HepG2 (cell line): ENCODE measurements at regions not wholly inside any gene's neighbourhood (a gene's known extent, or its start where the extent isn't known, plus 50 kb on each side); places are given as distances from the start of the nearest gene placed in this dataset.

Experiments
- ATAC-seq: fragments of 200-7000 bp; cut with Tn5 transposase; 3 replicates; pipeline ENCODE4 v1.9.1; 2020; ENCODE audit warnings: mild to moderate bottlenecking, moderate library complexity
- BruUV-seq: library from RNA; stranded (reverse); fragments of 400-500 nt; replicated peaks from 2 replicates; lab custom pipeline; 2021; lab: Mats Ljungman, UMichigan
- CTCF ChIA-PET: fragments of 300-600 bp; formaldehyde crosslinking; extraction: SDS; loops from one replicate; lab custom pipeline; 2021; ENCODE audit warnings: low total read pairs, inconsistent platforms, low intra/inter-chr PET ratio; lab: Yijun Ruan, JAX
- POLR2A ChIA-PET: fragments of 350-600 bp; sonication (Branson Sonifier 250); formaldehyde crosslinking; loops from one replicate; lab custom pipeline; 2020; ENCODE audit warnings: antibody characterized with exemption, inconsistent platforms; lab: Yijun Ruan, JAX
- DNase-seq: peaks from one replicate; pipeline ENCODE4 v3.0.0-alpha.2; 2015; ENCODE audit warnings: low spot score
- FAIRE-seq: peaks from 3 replicates; lab custom pipeline; 2011; peaks lifted over from hg19 to GRCh38; lab: Jason Lieb, UNC
- H2AFZ ChIP-seq: one replicate; pipeline ENCODE4 v1.6.1; 2011; ENCODE audit warnings: low read length, inconsistent platforms
- H3K27ac ChIP-seq: fragments of 300-600 bp; 3 replicates; pipeline ENCODE4 v1.8.0; 2011; ENCODE audit warnings: mixed run types, mild to moderate bottlenecking, mixed read lengths, low read length, inconsistent platforms; ENCODE audit not compliant: insufficient read depth; ENCODE audit errors: extremely low read length
- H3K27me3 ChIP-seq, 2 experiments: fragments of 200-600 bp in 1 of 2; 2 replicates in 1 of 2; 3 replicates in 1 of 2; pipeline versions ENCODE4 v1.6.0 to v1.8.0; 2011; ENCODE audit warnings: low read length in 2 of 2, mild to moderate bottlenecking in 2 of 2, moderate library complexity in 2 of 2, inconsistent platforms in 1 of 2; ENCODE audit not compliant: insufficient read depth in 2 of 2, control insufficient read depth in 1 of 2
- H3K36me3 ChIP-seq, 2 experiments: fragments of 200-600 bp in 1 of 2; replicated peaks in 1 of 2; 2 replicates in 1 of 2; 3 replicates in 1 of 2; pipeline versions ENCODE4 v1.5.1 to v1.8.0; 2011; ENCODE audit warnings: low read length in 2 of 2, inconsistent platforms in 1 of 2; ENCODE audit not compliant: insufficient read depth in 2 of 2, control insufficient read depth in 1 of 2
- H3K4me1 ChIP-seq: 2 replicates; pipeline ENCODE4 v1.5.1; 2012; ENCODE audit warnings: low read length, inconsistent platforms; ENCODE audit not compliant: insufficient read depth
- H3K4me2 ChIP-seq: 2 replicates; pipeline ENCODE4 v1.6.0; 2011; ENCODE audit warnings: low read depth, low read length, inconsistent platforms
- H3K4me3 ChIP-seq, 3 experiments: fragments of 200-600 bp in 1 of 3; sonication (generic), shearing (Covaris generic) in 1 of 3; replicated peaks in 1 of 3; 2 replicates each; pipeline ENCODE4 v1.5.1; 2011 to 2016; ENCODE audit warnings: low read length in 3 of 3, inconsistent platforms in 2 of 3, low read depth in 2 of 3, mild to moderate bottlenecking in 2 of 3, control low read depth in 1 of 3, mixed read lengths in 1 of 3; ENCODE audit not compliant: insufficient read depth in 1 of 3
- H3K79me2 ChIP-seq: one replicate; pipeline ENCODE4 v1.6.1; 2011; ENCODE audit warnings: low read length, inconsistent platforms; ENCODE audit not compliant: insufficient read depth
- H3K9ac ChIP-seq: 2 replicates; pipeline ENCODE4 v1.6.0; 2011; ENCODE audit warnings: mild to moderate bottlenecking, low read depth, low read length, inconsistent platforms; ENCODE audit not compliant: insufficient read depth
- H3K9me3 ChIP-seq: 2 replicates; pipeline ENCODE4 v1.5.1; 2012; ENCODE audit warnings: mild to moderate bottlenecking, low read length
- H4K20me1 ChIP-seq: 2 replicates; pipeline ENCODE4 v1.6.0; 2011; ENCODE audit warnings: inconsistent platforms, mild to moderate bottlenecking, low read length, moderate library complexity; ENCODE audit not compliant: insufficient read depth
- FOXK1 ChIP-seq: sonication (generic); formaldehyde crosslinking; IDR thresholded peaks from 2 replicates; pipeline ENCODE4 v1.4.0; 2020; ENCODE audit warnings: low read depth, missing genetic modification reagents, borderline replicate concordance
- FOXO1 ChIP-seq: sonication (generic); formaldehyde crosslinking; IDR thresholded peaks from 2 replicates; pipeline ENCODE4 v1.4.0; 2020; ENCODE audit warnings: missing genetic modification reagents
- MED13 ChIP-seq: sonication (generic); formaldehyde crosslinking; IDR thresholded peaks from 2 replicates; pipeline ENCODE4 v1.5.0; 2020; ENCODE audit warnings: missing genetic modification reagents
- MTA1 ChIP-seq: sonication (generic); formaldehyde crosslinking; IDR thresholded peaks from 2 replicates; pipeline ENCODE4 v1.4.0; 2020; ENCODE audit warnings: missing genetic modification reagents, mild to moderate bottlenecking, borderline replicate concordance
- RBM39 ChIP-seq: fragments of 200-400 bp; formaldehyde crosslinking; IDR thresholded peaks from one replicate; pipeline ENCODE4 v1.6.1; 2018; ENCODE audit warnings: antibody characterized with exemption, mild to moderate bottlenecking, low read depth, low read length; ENCODE audit not compliant: poor library complexity, severe bottlenecking
- RORA ChIP-seq: sonication (generic); formaldehyde crosslinking; IDR thresholded peaks from 2 replicates; pipeline ENCODE4 v1.5.0; 2020; ENCODE audit warnings: mild to moderate bottlenecking, missing genetic modification reagents, moderate library complexity
- SNAPC2 ChIP-seq: sonication (generic); formaldehyde crosslinking; IDR thresholded peaks from 2 replicates; pipeline ENCODE4 v1.8.1; 2022; ENCODE audit warnings: mild to moderate bottlenecking, missing genetic modification reagents
- TFE3 ChIP-seq: IDR thresholded peaks from 2 replicates; pipeline ENCODE4 v1.6.1; 2016
- U2AF2 ChIP-seq: fragments of 200-400 bp; formaldehyde crosslinking; IDR thresholded peaks from 2 replicates; pipeline ENCODE4 v1.6.1; 2017; ENCODE audit warnings: low read depth, mild to moderate bottlenecking, low read length
- YY1 ChIP-seq: IDR thresholded peaks from 2 replicates; pipeline ENCODE4 v1.6.1; 2011; ENCODE audit warnings: low read length, low read depth, moderate library complexity, mild to moderate bottlenecking; ENCODE audit not compliant: insufficient read depth, insufficient replicate concordance
- ZFP1 ChIP-seq: IDR thresholded peaks from 2 replicates; pipeline ENCODE4 v1.6.1; 2016
- ZMYM2 ChIP-seq: sonication (generic); formaldehyde crosslinking; IDR thresholded peaks from 2 replicates; pipeline ENCODE4 v1.8.0; 2022; ENCODE audit warnings: mild to moderate bottlenecking, missing genetic modification reagents
- ZNF3 ChIP-seq: IDR thresholded peaks from 2 replicates; pipeline ENCODE4 v1.7.0; 2017; ENCODE audit warnings: inconsistent platforms
- ZNF362 ChIP-seq: sonication (generic); formaldehyde crosslinking; IDR thresholded peaks from 2 replicates; pipeline ENCODE4 v1.4.0; 2020; ENCODE audit warnings: missing genetic modification reagents, mild to moderate bottlenecking, borderline replicate concordance
- ZNF513 ChIP-seq: sonication (generic); formaldehyde crosslinking; conservative IDR thresholded peaks from 2 replicates; pipeline ENCODE4 v1.5.0; 2020; ENCODE audit warnings: missing genetic modification reagents
- ZNF7 ChIP-seq: IDR thresholded peaks from 2 replicates; pipeline ENCODE4 v1.6.1; 2016; ENCODE audit warnings: missing biosample characterization, missing genetic modification reagents
- WGBS: methylation state at CpG from one replicate; pipeline ENCODE4 v1.1.6; 2017; ENCODE audit warnings: low lambda C conversion rate; 5-methylcytosine and 5-hydroxymethylcytosine counted together
- in situ Hi-C: cut with HindIII; loops from 2 replicates; pipeline ENCODE4 v1.10.0; 2017; ENCODE audit warnings: low pct_unique_long_range_greater_than_20kb; ENCODE audit not compliant: extremely low pct_ligation_motif_present
- intact Hi-C: fragments of 100-400 bp; cut with micrococcal nuclease; formaldehyde crosslinking; loops from one replicate; pipeline ENCODE4 v1.10.0; 2022; ENCODE audit not compliant: unreplicated experiment

GRCh38 chr4:123786920-123787319 lies 390.3 kb downstream of the SPRY1 start:
- POLR2A ChIA-PET = no interaction called here
- ATAC-seq = no peak
- no peak for FAIRE-seq
- CTCF ChIA-PET = no interaction called here
- no peaks in the 10 kb centered on the region for H3K4me1 ChIP-seq
- intact Hi-C loops (no loop called here), in situ Hi-C loops (no loop called here)
- 42% methylated on average over 3 of the region's 3 CpGs for WGBS
- BruUV-seq = no TSS peak
- H4K20me1 ChIP-seq = no peaks in the 10 kb centered on the region
- no peak overlapping the region for H2AFZ ChIP-seq
- TF ChIP-seq FOXK1 (CRISPR knock-in tag) = no peak
- no peak overlapping the region for H3K4me3 ChIP-seq
- no peak for DNase-seq
- no peaks in the 10 kb centered on the region for H3K79me2 ChIP-seq
- no peaks in the 10 kb centered on the region; a peak in 1 of 5 replicates for H3K27me3 ChIP-seq
- no peak overlapping the region for H3K27ac ChIP-seq
- no peaks in the 10 kb centered on the region for H3K36me3 ChIP-seq
- no peaks in the 10 kb centered on the region for H3K9me3 ChIP-seq
- no peak overlapping the region for H3K4me2 ChIP-seq
- H3K9ac ChIP-seq = no peak overlapping the region

- TF ChIP-seq YY1 (no peak), FOXO1 (no peak), ZNF362 (no peak), TFE3 (CRISPR knock-in tag) (no peak), MED13 (CRISPR knock-in tag) (no peak), ZMYM2 (CRISPR knock-in tag) (no peak), RBM39 (no peak), ZNF513 (CRISPR knock-in tag) (no peak), RORA (CRISPR knock-in tag) (no peak), MTA1 (CRISPR knock-in tag) (no peak), U2AF2 (no peak), ZNF7 (CRISPR knock-in tag) (no peak), SNAPC2 (no peak), ZNF3 (CRISPR knock-in tag) (no peak), ZFP1 (no peak)
- ATAC-seq (no peak), FAIRE-seq (no peak), DNase-seq (no peak)
- in situ Hi-C loops = no loop called here
- intact Hi-C loops = no loop called here
- H3K4me3 ChIP-seq = no peak overlapping the region
- no peaks in the 10 kb centered on the region for H4K20me1 ChIP-seq
- WGBS = 92% methylated on average over 4 of the region's 4 CpGs
- H3K36me3 ChIP-seq = no peaks in the 10 kb centered on the region
- no peaks in the 10 kb centered on the region; a peak in 1 of 5 replicates for H3K27me3 ChIP-seq
- BruUV-seq = no TSS peak
- no peak overlapping the region for H3K27ac ChIP-seq
- CTCF ChIA-PET = no interaction called here
- H2AFZ ChIP-seq = no peak overlapping the region
- H3K79me2 ChIP-seq = no peaks in the 10 kb centered on the region
- POLR2A ChIA-PET = no interaction called here
- no peaks in the 10 kb centered on the region for H3K9me3 ChIP-seq
- no peak overlapping the region for H3K4me2 ChIP-seq
- H3K4me1 ChIP-seq = no peaks in the 10 kb centered on the region
- no peak overlapping the region for H3K9ac ChIP-seq
Observed at GRCh38 chr4:123787512-123788080, 391.0 kb downstream of the SPRY1 start.
